Peyer's patch (tissue), 4 donors: ENCODE measurements at regions not wholly inside any gene's neighbourhood (a gene's known extent, or its start where the extent isn't known, plus 50 kb on each side); places are given as distances from the start of the nearest gene placed in this dataset.

ENCODE experiments used
- POLR2A ChIP-seq, 2 donors: fragments of 450-650 bp; IDR thresholded peaks; one replicate each; pipeline ENCODE4 v1.5.1; 2017; ENCODE audit warnings: antibody characterized with exemption in 2 of 2, mild to moderate bottlenecking in 2 of 2, moderate library complexity in 2 of 2
- TF ChIP-seq, protein P1 (sequence below), 6 experiments: fragments of 450-650 bp in 4 of 6; fragments of 200-600 bp in 2 of 6; sonication (generic) in 1 of 6; IDR thresholded peaks; one replicate each; pipeline ENCODE4 v1.5.1; 2017 to 2019; ENCODE audit warnings: antibody characterized with exemption in 6 of 6, mild to moderate bottlenecking in 3 of 6, moderate library complexity in 1 of 6

GRCh38 chr15:95422255-95422654 lies 908.2 kb upstream of the NR2F2 start:
- TF ChIP-seq, protein P1, sequence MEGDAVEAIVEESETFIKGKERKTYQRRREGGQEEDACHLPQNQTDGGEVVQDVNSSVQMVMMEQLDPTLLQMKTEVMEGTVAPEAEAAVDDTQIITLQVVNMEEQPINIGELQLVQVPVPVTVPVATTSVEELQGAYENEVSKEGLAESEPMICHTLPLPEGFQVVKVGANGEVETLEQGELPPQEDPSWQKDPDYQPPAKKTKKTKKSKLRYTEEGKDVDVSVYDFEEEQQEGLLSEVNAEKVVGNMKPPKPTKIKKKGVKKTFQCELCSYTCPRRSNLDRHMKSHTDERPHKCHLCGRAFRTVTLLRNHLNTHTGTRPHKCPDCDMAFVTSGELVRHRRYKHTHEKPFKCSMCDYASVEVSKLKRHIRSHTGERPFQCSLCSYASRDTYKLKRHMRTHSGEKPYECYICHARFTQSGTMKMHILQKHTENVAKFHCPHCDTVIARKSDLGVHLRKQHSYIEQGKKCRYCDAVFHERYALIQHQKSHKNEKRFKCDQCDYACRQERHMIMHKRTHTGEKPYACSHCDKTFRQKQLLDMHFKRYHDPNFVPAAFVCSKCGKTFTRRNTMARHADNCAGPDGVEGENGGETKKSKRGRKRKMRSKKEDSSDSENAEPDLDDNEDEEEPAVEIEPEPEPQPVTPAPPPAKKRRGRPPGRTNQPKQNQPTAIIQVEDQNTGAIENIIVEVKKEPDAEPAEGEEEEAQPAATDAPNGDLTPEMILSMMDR (IDR thresholded peaks at IDR 0.05) = no peak
- no peak for TF ChIP-seq POLR2A (IDR thresholded peaks at IDR 0.05)
